ENCODE measurements at regions not wholly inside any gene's neighbourhood (a gene's known extent, or its start where the extent isn't known, plus 50 kb on each side); places are given as distances from the start of the nearest gene placed in this dataset.
A peak's percentile ranks its signal among the peaks of the same experiment; 100 is the strongest.

DNA sequence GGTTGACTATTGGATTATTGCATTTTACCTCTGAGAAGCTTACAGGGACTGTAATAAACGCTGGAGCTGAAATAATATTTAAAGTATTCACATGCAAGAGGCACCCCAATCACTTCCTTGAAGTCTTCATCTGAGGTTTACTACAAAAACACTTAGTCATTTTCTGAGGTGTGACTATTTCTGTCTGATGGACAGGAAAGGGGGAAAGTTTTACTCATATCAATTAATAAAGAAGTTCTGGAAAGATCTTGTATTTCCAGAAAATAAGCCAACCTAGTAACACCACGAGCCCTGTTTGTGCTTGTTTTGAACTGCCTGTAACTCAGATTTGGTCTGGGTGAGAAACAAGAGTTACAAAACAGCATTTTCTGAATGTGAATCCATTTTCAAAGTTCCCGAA lies 63.9 kb upstream of the PRKCQ start:
- Histone ChIP-seq H3K4me3 (ENCODE audit: low read length in 2 of 2) (no peak overlapping the region), H3K27me3 (ENCODE audit: control insufficient read depth in 2 of 2, insufficient read depth in 1 of 2, low read length in 1 of 2) (no peaks in the 10 kb centered on the region), H3K36me3 (ENCODE audit: control insufficient read depth in 2 of 2, insufficient read depth in 2 of 2, low read length in 1 of 2) (no peaks in the 10 kb centered on the region), H3K4me1 (ENCODE audit: control insufficient read depth in 2 of 2, insufficient read depth in 2 of 2, low read length in 2 of 2) (peaks cover 10 to 14% of the 10 kb centered on the region in 2 donors), H3K9me3 (ENCODE audit: control insufficient read depth in 2 of 2, insufficient read depth in 1 of 2, low read length in 1 of 2) (no peaks in the 10 kb centered on the region), H3K27ac (ENCODE audit: low read depth in 1 of 2, low read length in 1 of 2) (no peak overlapping the region)
- WGBS: 40% methylated on average over 3 of the region's 3 CpGs
- DNase-seq (ENCODE audit: low read depth in 6 of 9, low spot score in 9 of 9): no peak

- Histone ChIP-seq H3K36me3 (ENCODE audit: control insufficient read depth in 2 of 2, insufficient read depth in 2 of 2, low read length in 1 of 2) (no peaks in the 10 kb centered on the region), H3K27me3 (ENCODE audit: control insufficient read depth in 2 of 2, insufficient read depth in 1 of 2, low read length in 1 of 2) (no peaks in the 10 kb centered on the region), H3K27ac (ENCODE audit: low read depth in 1 of 2, low read length in 1 of 2) (peak overlapping the region in 1 of 2 donors; percentile 22), H3K9me3 (ENCODE audit: control insufficient read depth in 2 of 2, insufficient read depth in 1 of 2, low read length in 1 of 2) (no peaks in the 10 kb centered on the region), H3K4me1 (ENCODE audit: control insufficient read depth in 2 of 2, insufficient read depth in 2 of 2, low read length in 2 of 2) (peaks cover 9 to 12% of the 10 kb centered on the region in 2 donors), H3K4me3 (ENCODE audit: low read length in 2 of 2) (no peak overlapping the region)
- WGBS: 14% methylated on average over 5 of the region's 5 CpGs
- peak in 2 of 9 donors; percentile 25 to 39 for DNase-seq (ENCODE audit: low read depth in 6 of 9, low spot score in 9 of 9)
Observed at GRCh38 chr10:6642876-6643275, 62.8 kb upstream of the PRKCQ start.

DNA sequence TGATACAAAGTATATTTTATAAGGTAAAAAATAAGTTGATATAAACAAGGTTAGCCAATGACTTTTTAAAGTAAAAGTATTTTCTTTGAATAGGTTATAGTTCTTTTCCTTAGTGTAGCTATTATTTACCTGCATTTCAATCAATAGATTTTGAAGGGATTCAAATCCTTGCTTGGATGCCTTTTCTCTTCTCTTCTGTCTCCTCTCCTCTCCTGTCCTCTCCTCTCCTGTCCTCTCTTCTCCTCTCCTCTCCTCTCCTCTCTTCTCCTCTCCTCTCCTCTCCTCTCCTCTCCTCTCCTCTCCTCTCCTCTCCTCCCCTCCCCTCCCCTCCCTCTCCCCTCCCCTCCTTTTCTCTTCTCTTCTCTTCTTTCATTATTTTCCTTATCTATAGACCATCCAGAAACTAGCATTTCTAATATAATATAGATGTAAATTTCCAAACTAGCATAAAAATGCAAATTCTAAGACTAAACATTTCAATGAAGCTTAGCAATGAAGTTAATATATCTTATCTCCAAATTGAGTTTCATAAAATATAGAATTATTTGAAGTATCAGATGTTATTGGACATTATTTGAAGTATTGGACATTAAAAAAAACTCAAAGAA lies 60.5 kb upstream of the PRKCQ start:
- Histone ChIP-seq H3K27ac (ENCODE audit: low read depth in 1 of 2, low read length in 1 of 2) (no peak overlapping the region), H3K27me3 (ENCODE audit: control insufficient read depth in 2 of 2, insufficient read depth in 1 of 2, low read length in 1 of 2) (no peaks in the 10 kb centered on the region), H3K4me1 (ENCODE audit: control insufficient read depth in 2 of 2, insufficient read depth in 2 of 2, low read length in 2 of 2) (peaks cover 7 to 18% of the 10 kb centered on the region in 2 donors), H3K36me3 (ENCODE audit: control insufficient read depth in 2 of 2, insufficient read depth in 2 of 2, low read length in 1 of 2) (no peaks in the 10 kb centered on the region), H3K4me3 (ENCODE audit: low read length in 2 of 2) (no peak overlapping the region), H3K9me3 (ENCODE audit: control insufficient read depth in 2 of 2, insufficient read depth in 1 of 2, low read length in 1 of 2) (no peaks in the 10 kb centered on the region)
- DNase-seq (ENCODE audit: low read depth in 6 of 9, low spot score in 9 of 9): no peak

DNA sequence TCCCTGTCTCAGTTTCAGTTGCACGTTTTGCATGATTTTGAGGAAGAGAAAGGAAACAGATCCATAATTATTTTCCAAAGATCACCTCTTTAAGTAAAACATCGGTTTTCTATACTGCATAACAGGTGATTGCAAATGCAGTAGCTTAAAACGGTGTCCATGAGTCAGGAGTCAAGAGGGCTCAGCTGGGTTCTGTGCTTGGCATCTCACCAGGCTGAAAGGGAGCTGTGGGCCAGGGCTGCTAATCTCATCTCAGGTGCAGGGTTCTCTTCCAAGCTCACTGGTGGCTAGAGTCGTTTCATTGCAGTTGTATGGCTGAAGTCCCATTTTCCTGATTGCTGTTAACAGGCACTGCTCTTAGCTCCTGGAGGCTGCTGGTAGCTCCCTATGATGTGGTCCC lies 57.0 kb upstream of the PRKCQ start:
- Histone ChIP-seq H3K27me3 (ENCODE audit: control insufficient read depth in 2 of 2, insufficient read depth in 1 of 2, low read length in 1 of 2) (no peaks in the 10 kb centered on the region), H3K36me3 (ENCODE audit: control insufficient read depth in 2 of 2, insufficient read depth in 2 of 2, low read length in 1 of 2) (no peaks in the 10 kb centered on the region), H3K9me3 (ENCODE audit: control insufficient read depth in 2 of 2, insufficient read depth in 1 of 2, low read length in 1 of 2) (no peaks in the 10 kb centered on the region), H3K4me1 (ENCODE audit: control insufficient read depth in 2 of 2, insufficient read depth in 2 of 2, low read length in 2 of 2) (peaks cover 0 to 9% of the 10 kb centered on the region in 2 donors), H3K4me3 (ENCODE audit: low read length in 2 of 2) (no peak overlapping the region), H3K27ac (ENCODE audit: low read depth in 1 of 2, low read length in 1 of 2) (no peak overlapping the region)
- WGBS: 90% methylated on average over 4 of the region's 4 CpGs
- no peak for DNase-seq (ENCODE audit: low read depth in 6 of 9, low spot score in 9 of 9)

- Histone ChIP-seq H3K4me3 (ENCODE audit: low read length in 2 of 2) (no peak overlapping the region), H3K9me3 (ENCODE audit: control insufficient read depth in 2 of 2, insufficient read depth in 1 of 2, low read length in 1 of 2) (no peaks in the 10 kb centered on the region), H3K27me3 (ENCODE audit: control insufficient read depth in 2 of 2, insufficient read depth in 1 of 2, low read length in 1 of 2) (no peaks in the 10 kb centered on the region), H3K27ac (ENCODE audit: low read depth in 1 of 2, low read length in 1 of 2) (no peak overlapping the region), H3K4me1 (ENCODE audit: control insufficient read depth in 2 of 2, insufficient read depth in 2 of 2, low read length in 2 of 2) (peaks cover 0 to 9% of the 10 kb centered on the region in 2 donors), H3K36me3 (ENCODE audit: control insufficient read depth in 2 of 2, insufficient read depth in 2 of 2, low read length in 1 of 2) (no peaks in the 10 kb centered on the region)
- DNase-seq (ENCODE audit: low read depth in 6 of 9, low spot score in 9 of 9): peak in 1 of 9 donors; percentile 23
- WGBS: 13% methylated on average over 2 of the region's 2 CpGs
Observed at GRCh38 chr10:6635784-6636183, 55.7 kb upstream of the PRKCQ start.
